ENCODE measurements at regions not wholly inside any gene's neighbourhood (a gene's known extent, or its start where the extent isn't known, plus 50 kb on each side); places are given as distances from the start of the nearest gene placed in this dataset.

GRCh38 chr4:106478152-106478551, 109.6 kb upstream of the GIMD1 start (continued):
- no peak for TF ChIP-seq ZNF462 (CRISPR knock-in tag; IDR thresholded peaks at IDR 0.05)

GRCh38 chr4:106476741-106477140, 108.2 kb upstream of the GIMD1 start:
- no peaks in the 10 kb centered on the region; the same call in 2 of the 3 replicates for H3K36me3 Mint-ChIP-seq (ENCODE audit: low read depth)
- no peaks in the 10 kb centered on the region for H3K4me1 ChIP-seq (ENCODE audit: insufficient read depth)
- no peaks in the 10 kb centered on the region for H3K4me1 Mint-ChIP-seq
- H3K27ac Mint-ChIP-seq: no peak overlapping the region
- no peaks in the 10 kb centered on the region for H3K36me3 ChIP-seq (ENCODE audit: insufficient read depth)
- ATAC-seq (no peak), DNase-seq (ENCODE audit: low spot score) (no peak)
- H3K4me3 ChIP-seq: no peak overlapping the region
- H3K79me2 ChIP-seq (replicated peaks; ENCODE audit: insufficient read depth): no peaks in the 10 kb centered on the region
- H3K27me3 Mint-ChIP-seq (ENCODE audit: insufficient read depth, low read depth, poor library complexity): peaks cover 9% of the 10 kb centered on the region
- no peaks in the 10 kb centered on the region for H3K9me2 ChIP-seq (ENCODE audit: insufficient read depth)
- no peak overlapping the region for H3K4me2 ChIP-seq
- no peaks in the 10 kb centered on the region for H3F3A ChIP-seq (replicated peaks; ENCODE audit: low read depth)
- H3K4me3 Mint-ChIP-seq: no peak overlapping the region
- H3K27me3 ChIP-seq (ENCODE audit: insufficient read depth): no peaks in the 10 kb centered on the region
- no peak overlapping the region for H3K27ac ChIP-seq (ENCODE audit: low read depth)
- H2AFZ ChIP-seq: peak overlapping the region; percentile 9; the same call in 1 of the 2 replicates
- H4K20me1 ChIP-seq (replicated peaks; ENCODE audit: insufficient read depth): no peaks in the 10 kb centered on the region
- no peaks in the 10 kb centered on the region for H3K9me3 Mint-ChIP-seq
- TF ChIP-seq CTCF (conservative IDR thresholded peaks at IDR 0.05; ENCODE audit: low read depth in 2 of 2) (no peak), ZNF331 (CRISPR knock-in tag; IDR thresholded peaks at IDR 0.05; ENCODE audit: low read depth) (no peak), REST (IDR thresholded peaks at IDR 0.05; ENCODE audit: unreplicated experiment) (no peak), EZH2 (IDR thresholded peaks at IDR 0.05; ENCODE audit: low read depth, unreplicated experiment) (no peak), JUNB (IDR thresholded peaks at IDR 0.05; ENCODE audit: unreplicated experiment) (no peak), STAT1 (IDR thresholded peaks at IDR 0.05; ENCODE audit: unreplicated experiment) (no peak)

Measured in GM23338 (cell line).